K562 (cell line): ENCODE measurements at regions not wholly inside any gene's neighbourhood (a gene's known extent, or its start where the extent isn't known, plus 50 kb on each side); places are given as distances from the start of the nearest gene placed in this dataset.

ENCODE experiments used
- ARID3B ChIP-seq: fragments of 250-450 bp; sonication (Bioruptor Pico); IDR thresholded peaks from 2 replicates; pipeline ENCODE4 v1.4.0; 2020; ENCODE audit warnings: borderline replicate concordance
- CBFA2T3 ChIP-seq: fragments of 450-650 bp; IDR thresholded peaks from 2 replicates; pipeline ENCODE4 v1.6.1; 2017
- E2F8 ChIP-seq: fragments of 450-650 bp; IDR thresholded peaks from 2 replicates; pipeline ENCODE4 v1.7.1; 2018; ENCODE audit warnings: mild to moderate bottlenecking, low read depth; ENCODE audit not compliant: partially characterized antibody
- FOXO4 ChIP-seq: fragments of 450-650 bp; formaldehyde crosslinking; IDR thresholded peaks from 2 replicates; pipeline ENCODE4 v1.4.0; 2020; ENCODE audit warnings: mild to moderate bottlenecking, moderate library complexity
- JUND ChIP-seq, 2 experiments: IDR thresholded peaks; 2 replicates in 1 of 2; 3 replicates in 1 of 2; pipeline ENCODE4 v1.6.1; 2011; ENCODE audit warnings: borderline replicate concordance in 2 of 2, low read depth in 2 of 2, low read length in 2 of 2, improper control_type of control experiment in 1 of 2, missing biosample characterization in 1 of 2, missing genetic modification characterization in 1 of 2, missing genetic modification reagents in 1 of 2
- LEF1 ChIP-seq: fragments of 450-650 bp; IDR thresholded peaks from 2 replicates; pipeline ENCODE4 v1.6.1; 2016; ENCODE audit warnings: mild to moderate bottlenecking
- NCOA4 ChIP-seq: fragments of 450-650 bp; IDR thresholded peaks from 2 replicates; pipeline ENCODE4 v1.6.1; 2018; ENCODE audit warnings: mild to moderate bottlenecking; ENCODE audit not compliant: partially characterized antibody
- NCOR1 ChIP-seq: fragments of 450-650 bp; IDR thresholded peaks from 2 replicates; pipeline ENCODE4 v1.6.1; 2016; ENCODE audit warnings: mild to moderate bottlenecking, moderate library complexity
- POLR2AphosphoS2 ChIP-seq: IDR thresholded peaks from 2 replicates; pipeline ENCODE4 v1.6.1; 2012; ENCODE audit warnings: low read length, improper control_type of control experiment
- POLR3G ChIP-seq: IDR thresholded peaks from 2 replicates; pipeline ENCODE4 v1.6.1; 2011; ENCODE audit not compliant: insufficient read length, insufficient replicate concordance; ENCODE audit errors: extremely low read depth
- PTRF ChIP-seq: fragments of 450-650 bp; IDR thresholded peaks from 2 replicates; pipeline ENCODE4 v1.6.1; 2016; ENCODE audit warnings: mild to moderate bottlenecking, missing genetic modification characterization, missing compliant biosample characterization
- PYGO2 ChIP-seq: fragments of 450-650 bp; IDR thresholded peaks from 2 replicates; pipeline ENCODE4 v1.6.1; 2016; ENCODE audit warnings: mild to moderate bottlenecking, missing genetic modification characterization, moderate library complexity, missing compliant biosample characterization
- RBFOX2 ChIP-seq: fragments of 200-400 bp; formaldehyde crosslinking; IDR thresholded peaks from 2 replicates; pipeline ENCODE4 v1.6.1; 2017; ENCODE audit warnings: low read depth, mild to moderate bottlenecking, low read length, moderate library complexity
- RFX5 ChIP-seq: IDR thresholded peaks from 2 replicates; pipeline ENCODE4 v1.6.1; 2011; ENCODE audit warnings: low read depth, mild to moderate bottlenecking, improper control_type of control experiment, low read length
- SREBF1 ChIP-seq: fragments of 150-350 bp; IDR thresholded peaks from 2 replicates; pipeline ENCODE4 v1.6.1; 2014; ENCODE audit warnings: antibody characterized with exemption, low read depth, low read length, borderline replicate concordance
- SRSF1 ChIP-seq: fragments of 200-400 bp; formaldehyde crosslinking; IDR thresholded peaks from 2 replicates; pipeline ENCODE4 v1.6.1; 2017; ENCODE audit warnings: mild to moderate bottlenecking, low read depth, low read length, moderate library complexity
- TAL1 ChIP-seq: fragments of 450-650 bp; IDR thresholded peaks from 2 replicates; pipeline ENCODE4 v1.6.1; 2016; ENCODE audit warnings: mild to moderate bottlenecking
- TCF15 ChIP-seq: fragments of 250-450 bp; sonication (Bioruptor Pico); IDR thresholded peaks from 2 replicates; pipeline ENCODE4 v1.8.0; 2022; ENCODE audit warnings: moderate library complexity, mild to moderate bottlenecking, inconsistent platforms
- ZBTB8A ChIP-seq: fragments of 450-650 bp; IDR thresholded peaks from 2 replicates; pipeline ENCODE4 v1.6.1; 2018; ENCODE audit warnings: mild to moderate bottlenecking, moderate library complexity; ENCODE audit not compliant: partially characterized antibody
- ZNF175 ChIP-seq: fragments of 200-800 bp; sonication (Bioruptor generic); IDR thresholded peaks from 2 replicates; pipeline ENCODE4 v1.6.1; 2016; ENCODE audit warnings: low read depth, mild to moderate bottlenecking, missing genetic modification characterization, missing compliant biosample characterization
- ZNF282 ChIP-seq: sonication (generic); formaldehyde crosslinking; IDR thresholded peaks from 2 replicates; pipeline ENCODE4 v1.8.1; 2023; ENCODE audit warnings: missing genetic modification reagents
- ZNF436 ChIP-seq: fragments of 250-450, 450-650 bp; sonication (Bioruptor Pico); formaldehyde crosslinking; IDR thresholded peaks from 2 replicates; pipeline ENCODE4 v1.7.0; 2020; ENCODE audit warnings: mild to moderate bottlenecking
- ZNF696 ChIP-seq: fragments of 250-450 bp; sonication (Bioruptor Pico); conservative IDR thresholded peaks from 2 replicates; pipeline ENCODE4 v1.4.0; 2020; ENCODE audit warnings: mild to moderate bottlenecking, moderate library complexity

GRCh38 chr2:38474715-38475566 is 97.9 kb upstream of the ATL2 start (continued):
- no peak for TF ChIP-seq ARID3B (CRISPR knock-in tag)
- no peak for TF ChIP-seq RBFOX2
- TF ChIP-seq ZNF696 (CRISPR knock-in tag): no peak
- no peak for TF ChIP-seq FOXO4 (CRISPR knock-in tag)
- no peak for TF ChIP-seq ZBTB8A
- TF ChIP-seq CBFA2T3: peak; percentile 84
- TF ChIP-seq LEF1: no peak
- TF ChIP-seq E2F8: no peak
- TF ChIP-seq POLR3G: no peak
- TF ChIP-seq PTRF: no peak
- peak; percentile 86 for TF ChIP-seq JUND (IDR thresholded peaks at IDR 0.05; ENCODE audit: borderline replicate concordance, low read depth, low read length)
- peak; percentile 72; the same call in 2 of the 3 replicates for TF ChIP-seq JUND (tag; IDR thresholded peaks at IDR 0.05; ENCODE audit: borderline replicate concordance, low read depth, low read length)
- no peak for TF ChIP-seq SRSF1
- TF ChIP-seq NCOA4: no peak
- peak; percentile 72 for TF ChIP-seq NCOR1
- TF ChIP-seq TAL1: peak; percentile 65; the same call in 1 of the 2 replicates
- no peak for TF ChIP-seq SREBF1
- TF ChIP-seq POLR2AphosphoS2: no peak
- no peak for TF ChIP-seq ZNF175 (CRISPR knock-in tag)
- TF ChIP-seq TCF15 (CRISPR knock-in tag): no peak
- no peak for TF ChIP-seq PYGO2 (tag)
- TF ChIP-seq ZNF282: no peak
- TF ChIP-seq RFX5: no peak
- TF ChIP-seq ZNF436 (CRISPR knock-in tag): no peak
